HFFc6 (cell line): ENCODE measurements at regions not wholly inside any gene's neighbourhood (a gene's known extent, or its start where the extent isn't known, plus 50 kb on each side); places are given as distances from the start of the nearest gene placed in this dataset.

Experiments
- DNase-seq: peaks from one replicate; pipeline ENCODE4 v3.0.0-alpha.2; 2018
- H3K27ac Mint-ChIP-seq: 2 replicates; pipeline ENCODE4 v1.8.0; 2020; ENCODE audit warnings: mild to moderate bottlenecking, mixed read lengths
- H3K27me3 Mint-ChIP-seq: 2 replicates; pipeline ENCODE4 v1.8.0; 2021; ENCODE audit warnings: mild to moderate bottlenecking, moderate library complexity, mixed read lengths; ENCODE audit not compliant: insufficient read depth
- H3K36me3 Mint-ChIP-seq: 2 replicates; pipeline ENCODE4 v1.8.0; 2021; ENCODE audit warnings: low read depth, mixed read lengths
- H3K4me1 Mint-ChIP-seq: 2 replicates; pipeline ENCODE4 v1.8.0; 2020; ENCODE audit warnings: low read depth, mixed read lengths
- H3K4me3 Mint-ChIP-seq: 2 replicates; pipeline ENCODE4 v1.8.0; 2020; ENCODE audit warnings: mild to moderate bottlenecking, moderate library complexity, mixed read lengths
- H3K9me3 Mint-ChIP-seq: 2 replicates; pipeline ENCODE4 v1.8.0; 2020; ENCODE audit warnings: mild to moderate bottlenecking, mixed read lengths
- CTCF ChIP-seq: fragments of 200-600 bp; sonication (generic); IDR thresholded peaks from 2 replicates; pipeline ENCODE4 v1.5.0; 2021; ENCODE audit warnings: antibody characterized with exemption, mild to moderate bottlenecking

DNA sequence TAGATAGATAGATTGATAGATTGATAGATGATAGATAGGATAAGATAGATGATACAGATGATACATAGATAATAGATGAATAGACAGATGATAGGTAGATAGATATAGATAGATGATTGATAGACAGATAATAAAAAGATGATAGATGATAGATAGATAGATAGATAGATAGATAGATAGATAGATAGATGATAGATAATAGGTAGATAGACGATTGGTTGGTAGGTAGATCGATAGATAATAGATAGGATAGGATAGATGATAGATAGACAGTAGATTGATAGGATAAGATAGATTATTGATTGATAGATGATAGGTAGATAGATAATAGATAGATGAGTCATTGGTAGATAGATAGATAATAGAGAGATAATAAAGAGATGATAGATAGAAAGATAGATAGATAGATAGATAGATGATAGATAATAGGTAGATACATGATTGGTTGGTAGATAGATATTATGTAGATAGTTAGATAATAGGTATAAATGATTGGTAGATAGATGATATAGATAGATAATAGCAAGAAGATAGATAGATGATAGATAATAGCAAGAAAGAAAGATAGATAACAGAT lies 109.4 kb upstream of the C16orf82 start:
- no peak for TF ChIP-seq CTCF
- peaks cover 18% of the 10 kb centered on the region for H3K27me3 Mint-ChIP-seq
- H3K36me3 Mint-ChIP-seq, result no peaks in the 10 kb centered on the region
- no peak overlapping the region for H3K4me3 Mint-ChIP-seq
- DNase-seq, result no peak
- no peaks in the 10 kb centered on the region for H3K4me1 Mint-ChIP-seq
- no peak overlapping the region for H3K27ac Mint-ChIP-seq
- no peaks in the 10 kb centered on the region for H3K9me3 Mint-ChIP-seq

GRCh38 chr16:26959416-26960009 lies 107.2 kb upstream of the C16orf82 start:
- no peak overlapping the region for H3K27ac Mint-ChIP-seq
- no peaks in the 10 kb centered on the region for H3K4me1 Mint-ChIP-seq
- TF ChIP-seq CTCF, result no peak
- no peaks in the 10 kb centered on the region for H3K9me3 Mint-ChIP-seq
- no peak overlapping the region for H3K4me3 Mint-ChIP-seq
- H3K27me3 Mint-ChIP-seq, result peaks cover 25% of the 10 kb centered on the region
- no peaks in the 10 kb centered on the region for H3K36me3 Mint-ChIP-seq
- DNase-seq, result no peak

GRCh38 chr16:26961459-26961858 lies 105.3 kb upstream of the C16orf82 start:
- DNase-seq, result no peak
- Mint-ChIP-seq H3K9me3 (no peaks in the 10 kb centered on the region), H3K27ac (no peak overlapping the region), H3K4me1 (no peaks in the 10 kb centered on the region), H3K4me3 (no peak overlapping the region), H3K27me3 (peaks cover 22% of the 10 kb centered on the region), H3K36me3 (no peaks in the 10 kb centered on the region)
- no peak for TF ChIP-seq CTCF

DNA sequence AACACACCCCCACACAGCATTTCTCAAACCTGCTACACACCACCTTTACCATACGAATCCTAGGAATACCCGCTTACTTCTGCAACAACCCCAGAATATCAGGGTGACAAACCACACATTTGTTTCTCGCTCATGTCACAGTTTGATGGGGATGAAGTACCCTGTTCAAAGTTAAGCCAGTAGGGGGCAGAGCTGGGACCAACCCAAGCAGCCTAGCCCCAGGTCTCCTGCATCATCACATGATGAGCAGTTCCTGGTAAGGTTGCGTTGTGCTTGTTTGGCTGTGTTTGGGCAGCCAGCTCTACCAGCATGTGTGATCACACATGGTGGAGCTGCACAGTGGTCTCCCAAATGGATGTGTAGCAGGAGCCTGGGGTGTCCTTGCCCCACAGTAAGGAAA lies 103.6 kb upstream of the C16orf82 start:
- DNase-seq, result no peak
- Mint-ChIP-seq H3K9me3 (no peaks in the 10 kb centered on the region), H3K4me1 (no peaks in the 10 kb centered on the region), H3K36me3 (no peaks in the 10 kb centered on the region), H3K4me3 (no peak overlapping the region), H3K27me3 (peaks cover 21% of the 10 kb centered on the region), H3K27ac (no peak overlapping the region)
- TF ChIP-seq CTCF, result peak; percentile 76

- no peak for TF ChIP-seq CTCF
- Mint-ChIP-seq H3K27me3 (peaks cover 10% of the 10 kb centered on the region), H3K27ac (no peak overlapping the region), H3K9me3 (no peaks in the 10 kb centered on the region), H3K36me3 (no peaks in the 10 kb centered on the region), H3K4me1 (no peaks in the 10 kb centered on the region), H3K4me3 (no peak overlapping the region)
- DNase-seq, result no peak
Observed at GRCh38 chr16:26969589-26970231, 97.0 kb upstream of the C16orf82 start.
